K562 (cell line): ENCODE measurements at regions not wholly inside any gene's neighbourhood (a gene's known extent, or its start where the extent isn't known, plus 50 kb on each side); places are given as distances from the start of the nearest gene placed in this dataset.

Experiments
- ATAC-seq: fragments of 200-7000 bp; cut with Tn5 transposase; 3 replicates; pipeline ENCODE4 v1.9.1; 2020; ENCODE audit warnings: moderate library complexity
- BruUV-seq: library from RNA; stranded (reverse); fragments of 400-500 nt; replicated peaks from 2 replicates; lab custom pipeline; 2021; lab: Mats Ljungman, UMichigan
- CTCF ChIA-PET: fragments of 300-600 bp; formaldehyde crosslinking; extraction: SDS; loops from one replicate; lab custom pipeline; 2021; ENCODE audit warnings: low intra/inter-chr PET ratio; lab: Yijun Ruan, JAX
- POLR2A ChIA-PET: fragments of 300-600, 350-650 bp; sonication (Branson Sonifier 250); formaldehyde crosslinking; extraction: SDS; loops from one replicate; lab custom pipeline; 2021; ENCODE audit warnings: antibody characterized with exemption, inconsistent platforms; lab: Yijun Ruan, JAX
- DNase-seq, 4 experiments: peaks; one replicate each; pipeline versions ENCODE4 v3.0.0 to v3.0.0-alpha.2; 2011 to 2018; ENCODE audit warnings: low spot score in 3 of 4, mixed read lengths in 3 of 4; ENCODE audit errors: extremely low read depth in 1 of 4
- FAIRE-seq: peaks from 2 replicates; lab custom pipeline; 2011; peaks lifted over from hg19 to GRCh38; lab: Jason Lieb, UNC
- H2AFZ ChIP-seq: 2 replicates; pipeline ENCODE4 v1.6.0; 2011; ENCODE audit warnings: low read depth, low read length, control low read depth, inconsistent platforms
- H3K27ac ChIP-seq: fragments of 200-600 bp; 3 replicates; pipeline ENCODE4 v1.8.0; 2011; ENCODE audit warnings: low read depth, mild to moderate bottlenecking, control low read depth, inconsistent platforms, low read length, moderate library complexity, mixed read lengths; ENCODE audit errors: extremely low read depth
- H3K27me3 ChIP-seq, 2 experiments: fragments of 300-600 bp in 1 of 2; 2 replicates in 1 of 2; 3 replicates in 1 of 2; pipeline versions ENCODE4 v1.6.0 to v1.8.0; 2011; ENCODE audit warnings: inconsistent platforms in 2 of 2, low read length in 2 of 2, mild to moderate bottlenecking in 1 of 2, mixed read lengths in 1 of 2, moderate library complexity in 1 of 2; ENCODE audit not compliant: control insufficient read depth in 2 of 2, insufficient read depth in 2 of 2
- H3K36me3 ChIP-seq: fragments of 300-600 bp; 3 replicates; pipeline ENCODE4 v1.8.0; 2011; ENCODE audit warnings: mild to moderate bottlenecking, low read length, inconsistent platforms; ENCODE audit not compliant: control insufficient read depth, insufficient read depth
- H3K4me1 ChIP-seq, 2 experiments: fragments of 200-600 bp in 1 of 2; replicated peaks in 1 of 2; 2 replicates in 1 of 2; 3 replicates in 1 of 2; pipeline versions ENCODE4 v1.5.1 to v1.8.0; 2011; ENCODE audit warnings: inconsistent platforms in 2 of 2, low read length in 2 of 2, mild to moderate bottlenecking in 1 of 2, mixed read lengths in 1 of 2, moderate library complexity in 1 of 2; ENCODE audit not compliant: control insufficient read depth in 2 of 2, insufficient read depth in 2 of 2
- H3K4me2 ChIP-seq: 2 replicates; pipeline ENCODE4 v1.6.1; 2011; ENCODE audit warnings: low read length, control low read depth, inconsistent platforms, mixed read lengths; ENCODE audit not compliant: insufficient read depth
- H3K4me3 ChIP-seq: fragments of 200-600 bp; sonication (generic), shearing (Covaris generic); 2 replicates; pipeline ENCODE4 v1.5.1; 2016; ENCODE audit warnings: control low read depth, inconsistent platforms
- H3K79me2 ChIP-seq: fragments of 200-600 bp; 3 replicates; pipeline ENCODE4 v1.8.0; 2011; ENCODE audit warnings: low read length, inconsistent platforms; ENCODE audit not compliant: control insufficient read depth, insufficient read depth
- H3K9ac ChIP-seq, 2 experiments: 2 replicates each; pipeline versions ENCODE4 v1.6.0 to v1.6.1; 2011; ENCODE audit warnings: low read depth in 2 of 2, low read length in 2 of 2, control low read depth in 1 of 2, inconsistent platforms in 1 of 2, mild to moderate bottlenecking in 1 of 2, mixed read lengths in 1 of 2; ENCODE audit not compliant: insufficient read depth in 1 of 2
- H3K9me1 ChIP-seq: one replicate; pipeline ENCODE4 v1.6.0; 2011; ENCODE audit warnings: inconsistent platforms, mild to moderate bottlenecking, low read length, moderate library complexity; ENCODE audit not compliant: control insufficient read depth, insufficient read depth
- H3K9me3 ChIP-seq: replicated peaks from 2 replicates; pipeline ENCODE4 v1.5.1; 2011; ENCODE audit warnings: low read depth, low read length, inconsistent platforms; ENCODE audit not compliant: control insufficient read depth, insufficient read depth
- H4K20me1 ChIP-seq: replicated peaks from 2 replicates; pipeline ENCODE4 v1.6.1; 2011; ENCODE audit warnings: low read length, inconsistent platforms, mixed read lengths; ENCODE audit not compliant: control insufficient read depth, insufficient read depth
- MAZ ChIP-seq, 2 experiments: fragments of 450-650 bp in 1 of 2; sonication (generic) in 1 of 2; formaldehyde crosslinking; IDR thresholded peaks in 1 of 2; conservative IDR thresholded peaks in 1 of 2; 2 replicates each; pipeline versions ENCODE4 v1.4.0 to v1.5.0; 2020; ENCODE audit warnings: mild to moderate bottlenecking in 1 of 2, missing genetic modification reagents in 1 of 2
- MECOM ChIP-seq: fragments of 250-450 bp; sonication (Bioruptor Pico); IDR thresholded peaks from 2 replicates; pipeline ENCODE4 v1.8.0; 2022; ENCODE audit warnings: inconsistent platforms
- RAD21 ChIP-seq, 2 experiments: fragments of 250-450 bp in 1 of 2; fragments of 450-650 bp in 1 of 2; sonication (Bioruptor Pico) in 1 of 2; formaldehyde crosslinking in 1 of 2; IDR thresholded peaks in 1 of 2; conservative IDR thresholded peaks in 1 of 2; 2 replicates each; pipeline versions ENCODE4 v1.4.0 to v1.8.0; 2020 to 2022; ENCODE audit warnings: mild to moderate bottlenecking in 2 of 2, moderate library complexity in 1 of 2
- RB1 ChIP-seq: fragments of 450-650 bp; IDR thresholded peaks from 2 replicates; pipeline ENCODE4 v1.6.1; 2017; ENCODE audit warnings: low read depth, mild to moderate bottlenecking
- SMC3 ChIP-seq: conservative IDR thresholded peaks from 2 replicates; pipeline ENCODE4 v1.6.1; 2011; ENCODE audit warnings: low read depth, low read length, improper control_type of control experiment; ENCODE audit not compliant: insufficient read depth
- SPI1 ChIP-seq: IDR thresholded peaks from 2 replicates; pipeline ENCODE4 v1.6.1; 2011; ENCODE audit warnings: low read depth, low read length, control low read depth, borderline replicate concordance
- SRF ChIP-seq, 2 experiments: fragments of 250-450, 450-650 bp in 1 of 2; sonication (Bioruptor Pico) in 1 of 2; sonication (generic) in 1 of 2; formaldehyde crosslinking; IDR thresholded peaks; 2 replicates each; pipeline versions ENCODE4 v1.5.0 to v1.5.1; 2020 to 2022; ENCODE audit warnings: mild to moderate bottlenecking in 1 of 2, missing genetic modification reagents in 1 of 2
- STAG1 ChIP-seq: sonication (generic); formaldehyde crosslinking; IDR thresholded peaks from 2 replicates; pipeline ENCODE4 v1.5.0; 2020; ENCODE audit warnings: missing genetic modification reagents, borderline replicate concordance
- ZNF140 ChIP-seq: fragments of 250-450 bp; sonication (Bioruptor Pico); IDR thresholded peaks from 2 replicates; pipeline ENCODE4 v1.8.0; 2021; ENCODE audit warnings: moderate library complexity, mild to moderate bottlenecking, inconsistent platforms
- WGBS: fragments of 100-300 bp; shearing (Covaris generic); methylation state at CpG from one replicate; pipeline ENCODE4 v1.1.6; 2016; ENCODE audit warnings: low coverage, mixed read lengths; ENCODE audit not compliant: insufficient coverage; ENCODE audit errors: missing lambda C conversion rate; 5-methylcytosine and 5-hydroxymethylcytosine counted together
- in situ Hi-C: fragments of 300-500 bp; cut with MboI; formaldehyde crosslinking; loops from 4 replicates; pipeline ENCODE4 v1.15.0; 2018; ENCODE audit warnings: inconsistent platforms, mixed read lengths
- intact Hi-C: fragments of 100-400 bp; cut with micrococcal nuclease; formaldehyde crosslinking; loops from 2 replicates; pipeline ENCODE4 v1.14.2; 2022
- TF ChIP-seq, protein P1 (sequence below), 3 experiments: IDR thresholded peaks in 2 of 3; conservative IDR thresholded peaks in 1 of 3; 2 replicates each; pipeline ENCODE4 v1.5.1; 2011 to 2012; ENCODE audit warnings: low read length in 3 of 3, mild to moderate bottlenecking in 3 of 3, control low read depth in 2 of 3, improper control_type of control experiment in 1 of 3, inconsistent platforms in 1 of 3, low read depth in 1 of 3, mixed read lengths in 1 of 3, moderate library complexity in 1 of 3; ENCODE audit not compliant: insufficient read depth in 2 of 3
- TF ChIP-seq, protein P2 (sequence below), 2 experiments: fragments of 450-650 bp; formaldehyde crosslinking in 1 of 2; IDR thresholded peaks; 2 replicates each; pipeline versions ENCODE4 v1.4.0 to v1.6.1; 2014 to 2020; ENCODE audit warnings: mild to moderate bottlenecking in 2 of 2, borderline replicate concordance in 1 of 2, low read depth in 1 of 2

DNA sequence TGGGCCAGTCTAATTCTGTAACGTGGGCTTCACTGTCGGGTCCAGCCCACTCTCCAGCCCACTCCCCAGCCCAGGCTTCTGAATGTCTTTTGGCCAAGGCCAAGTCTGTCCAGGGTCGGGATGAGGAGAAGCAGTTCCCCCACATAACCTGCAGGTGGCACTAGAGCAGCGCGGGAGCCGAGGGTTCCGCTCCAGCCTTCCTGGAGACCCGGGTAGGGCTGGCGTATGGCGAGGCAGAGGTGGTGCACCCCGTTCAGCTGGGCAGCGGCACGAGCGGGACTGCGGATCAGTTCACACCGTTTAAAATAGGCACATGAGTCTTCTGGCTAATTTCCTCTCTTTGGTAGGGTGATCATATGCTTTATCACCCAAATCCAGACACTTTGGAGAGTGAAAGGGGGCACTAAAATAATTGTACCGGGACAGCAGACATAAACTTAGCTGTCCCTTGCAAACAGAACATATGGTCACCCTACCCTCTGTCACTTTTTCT is 185.9 kb downstream of the MSX2 start:
- WGBS: 0% methylated on average over 13 of the region's 17 CpGs
- intact Hi-C loops (loop anchor here (2.0 kb wide), 1 partner anchor 27 kb away; no protein-coding TSS in a partner anchor), in situ Hi-C loops (no loop called here)
- Histone ChIP-seq H3K4me2 (no peak overlapping the region; the same call in 1 of the 2 replicates), H3K36me3 (no peaks in the 10 kb centered on the region), H3K9me3 (no peaks in the 10 kb centered on the region), H3K4me1 (0 out of 5 replicates have a peak, but pooled peaks cover 0 to 2% of the 10 kb centered on the region in 2 experiments), H3K4me3 (no peak overlapping the region), H3K9me1 (no peaks in the 10 kb centered on the region), H4K20me1 (no peaks in the 10 kb centered on the region), H3K79me2 (no peaks in the 10 kb centered on the region), H3K27me3 (no peaks in the 10 kb centered on the region), H2AFZ (peak overlapping the region; percentile 33; the same call in 1 of the 2 replicates), H3K9ac (no peak overlapping the region), H3K27ac (no peak overlapping the region)
- DNase-seq: peak; percentile 70 to 77 (median 75)
- ChIA-PET CTCF (interaction anchor here (1.8 kb wide), 1 partner anchor 26 kb away, joined by 15 read pairs; no protein-coding TSS in a partner anchor), POLR2A (no interaction called here)
- FAIRE-seq: peak; percentile 88
- no TSS peak for BruUV-seq
- peak; percentile 100 for ATAC-seq
- no peak for TF ChIP-seq ZNF140 (CRISPR knock-in tag)
- TF ChIP-seq SPI1: peak; percentile 22; the same call in 1 of the 2 replicates
- 0 out of 4 replicates have a peak, but pooled peaks of 1 of the 2 experiments have one; percentile 19 for TF ChIP-seq MAZ (CRISPR knock-in tag; conservative IDR thresholded peaks at IDR 0.05 in 1 of 2, IDR thresholded peaks at IDR 0.05 in 1 of 2)
- TF ChIP-seq, protein P1, sequence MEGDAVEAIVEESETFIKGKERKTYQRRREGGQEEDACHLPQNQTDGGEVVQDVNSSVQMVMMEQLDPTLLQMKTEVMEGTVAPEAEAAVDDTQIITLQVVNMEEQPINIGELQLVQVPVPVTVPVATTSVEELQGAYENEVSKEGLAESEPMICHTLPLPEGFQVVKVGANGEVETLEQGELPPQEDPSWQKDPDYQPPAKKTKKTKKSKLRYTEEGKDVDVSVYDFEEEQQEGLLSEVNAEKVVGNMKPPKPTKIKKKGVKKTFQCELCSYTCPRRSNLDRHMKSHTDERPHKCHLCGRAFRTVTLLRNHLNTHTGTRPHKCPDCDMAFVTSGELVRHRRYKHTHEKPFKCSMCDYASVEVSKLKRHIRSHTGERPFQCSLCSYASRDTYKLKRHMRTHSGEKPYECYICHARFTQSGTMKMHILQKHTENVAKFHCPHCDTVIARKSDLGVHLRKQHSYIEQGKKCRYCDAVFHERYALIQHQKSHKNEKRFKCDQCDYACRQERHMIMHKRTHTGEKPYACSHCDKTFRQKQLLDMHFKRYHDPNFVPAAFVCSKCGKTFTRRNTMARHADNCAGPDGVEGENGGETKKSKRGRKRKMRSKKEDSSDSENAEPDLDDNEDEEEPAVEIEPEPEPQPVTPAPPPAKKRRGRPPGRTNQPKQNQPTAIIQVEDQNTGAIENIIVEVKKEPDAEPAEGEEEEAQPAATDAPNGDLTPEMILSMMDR (IDR thresholded peaks at IDR 0.05 in 2 of 3, conservative IDR thresholded peaks at IDR 0.05 in 1 of 3; ENCODE audit: insufficient read depth in 2 of 3, low read depth in 1 of 3, low read length in 3 of 3): peak; percentile 81 to 86 (median 82)
- peak; percentile 59 for TF ChIP-seq RB1
- no peak for TF ChIP-seq SRF (CRISPR knock-in tag; IDR thresholded peaks at IDR 0.05)
- TF ChIP-seq, protein P2, sequence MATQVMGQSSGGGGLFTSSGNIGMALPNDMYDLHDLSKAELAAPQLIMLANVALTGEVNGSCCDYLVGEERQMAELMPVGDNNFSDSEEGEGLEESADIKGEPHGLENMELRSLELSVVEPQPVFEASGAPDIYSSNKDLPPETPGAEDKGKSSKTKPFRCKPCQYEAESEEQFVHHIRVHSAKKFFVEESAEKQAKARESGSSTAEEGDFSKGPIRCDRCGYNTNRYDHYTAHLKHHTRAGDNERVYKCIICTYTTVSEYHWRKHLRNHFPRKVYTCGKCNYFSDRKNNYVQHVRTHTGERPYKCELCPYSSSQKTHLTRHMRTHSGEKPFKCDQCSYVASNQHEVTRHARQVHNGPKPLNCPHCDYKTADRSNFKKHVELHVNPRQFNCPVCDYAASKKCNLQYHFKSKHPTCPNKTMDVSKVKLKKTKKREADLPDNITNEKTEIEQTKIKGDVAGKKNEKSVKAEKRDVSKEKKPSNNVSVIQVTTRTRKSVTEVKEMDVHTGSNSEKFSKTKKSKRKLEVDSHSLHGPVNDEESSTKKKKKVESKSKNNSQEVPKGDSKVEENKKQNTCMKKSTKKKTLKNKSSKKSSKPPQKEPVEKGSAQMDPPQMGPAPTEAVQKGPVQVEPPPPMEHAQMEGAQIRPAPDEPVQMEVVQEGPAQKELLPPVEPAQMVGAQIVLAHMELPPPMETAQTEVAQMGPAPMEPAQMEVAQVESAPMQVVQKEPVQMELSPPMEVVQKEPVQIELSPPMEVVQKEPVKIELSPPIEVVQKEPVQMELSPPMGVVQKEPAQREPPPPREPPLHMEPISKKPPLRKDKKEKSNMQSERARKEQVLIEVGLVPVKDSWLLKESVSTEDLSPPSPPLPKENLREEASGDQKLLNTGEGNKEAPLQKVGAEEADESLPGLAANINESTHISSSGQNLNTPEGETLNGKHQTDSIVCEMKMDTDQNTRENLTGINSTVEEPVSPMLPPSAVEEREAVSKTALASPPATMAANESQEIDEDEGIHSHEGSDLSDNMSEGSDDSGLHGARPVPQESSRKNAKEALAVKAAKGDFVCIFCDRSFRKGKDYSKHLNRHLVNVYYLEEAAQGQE (IDR thresholded peaks at IDR 0.05; ENCODE audit: borderline replicate concordance): peak; percentile 52; the same call in 1 of the 2 replicates
- TF ChIP-seq, protein P2 (CRISPR knock-in tag; IDR thresholded peaks at IDR 0.05; ENCODE audit: low read depth): no peak
- TF ChIP-seq SMC3: peak; percentile 73
- TF ChIP-seq RAD21 (CRISPR knock-in tag; conservative IDR thresholded peaks at IDR 0.05 in 1 of 2, IDR thresholded peaks at IDR 0.05 in 1 of 2): peak; percentile 73 to 79
- no peak for TF ChIP-seq MECOM (CRISPR knock-in tag)
- TF ChIP-seq STAG1: peak; percentile 47; the same call in 1 of the 2 replicates
